GM21423 (cell line): ENCODE measurements at regions not wholly inside any gene's neighbourhood (a gene's known extent, or its start where the extent isn't known, plus 50 kb on each side); places are given as distances from the start of the nearest gene placed in this dataset.

Source experiments
- ATAC-seq: cut with Tn5 transposase; IDR thresholded peaks from one replicate; pipeline ENCODE4 v1.9.1; 2021; ENCODE audit warnings: mild to moderate bottlenecking, moderate library complexity; ENCODE audit not compliant: unreplicated experiment

GRCh38 chr2:8484502-8485283 lies 197.2 kb upstream of the ID2 start:
- ATAC-seq, result no peak

- no peak for ATAC-seq
Measured at GRCh38 chr2:8485736-8486135, 196.1 kb upstream of the ID2 start.

- ATAC-seq, result no peak
Measured at GRCh38 chr2:8486141-8486540, 195.7 kb upstream of the ID2 start.

- ATAC-seq, result peak; percentile 15
Measured at GRCh38 chr2:8487461-8487932, 194.4 kb upstream of the ID2 start.

- peak; percentile 77 for ATAC-seq
Measured at GRCh38 chr2:8488001-8488738, 193.7 kb upstream of the ID2 start.

GRCh38 chr2:8489221-8489620 lies 192.6 kb upstream of the ID2 start:
- no peak for ATAC-seq

- ATAC-seq, result no peak
Measured at GRCh38 chr2:8489751-8490150, 192.1 kb upstream of the ID2 start.

- ATAC-seq, result no peak
Measured at GRCh38 chr2:8490166-8490721, 191.6 kb upstream of the ID2 start.

GRCh38 chr2:8491296-8492027 lies 190.4 kb upstream of the ID2 start:
- ATAC-seq, result no peak

- no peak for ATAC-seq
Measured at GRCh38 chr2:8494151-8494550, 187.7 kb upstream of the ID2 start.

- no peak for ATAC-seq
Measured at GRCh38 chr2:8494589-8494988, 187.3 kb upstream of the ID2 start.

- no peak for ATAC-seq
Measured at GRCh38 chr2:8495189-8495989, 186.5 kb upstream of the ID2 start.

GRCh38 chr2:8496079-8496478 lies 185.8 kb upstream of the ID2 start:
- ATAC-seq, result no peak

GRCh38 chr2:8496617-8497016 lies 185.2 kb upstream of the ID2 start:
- no peak for ATAC-seq

- ATAC-seq, result no peak
Measured at GRCh38 chr2:8498994-8499393, 182.9 kb upstream of the ID2 start.

GRCh38 chr2:8500124-8501054 lies 181.5 kb upstream of the ID2 start:
- no peak for ATAC-seq

GRCh38 chr2:8501061-8501720 lies 180.7 kb upstream of the ID2 start:
- ATAC-seq, result no peak

GRCh38 chr2:8502316-8502715 lies 179.5 kb upstream of the ID2 start:
- no peak for ATAC-seq
